Neutrophil (primary cell): ENCODE measurements at regions not wholly inside any gene's neighbourhood (a gene's known extent, or its start where the extent isn't known, plus 50 kb on each side); places are given as distances from the start of the nearest gene placed in this dataset.

Experiments
- H3K27ac ChIP-seq: fragments of 200-600 bp; sonication (generic); 2 replicates; pipeline ENCODE4 v1.5.1; 2016; ENCODE audit warnings: mild to moderate bottlenecking, moderate library complexity
- H3K27me3 ChIP-seq: fragments of 200-600 bp; sonication (generic); 2 replicates; pipeline ENCODE4 v1.6.0; 2016; ENCODE audit warnings: mild to moderate bottlenecking
- H3K36me3 ChIP-seq: fragments of 200-600 bp; sonication (generic); 2 replicates; pipeline ENCODE4 v1.5.1; 2017
- H3K4me1 ChIP-seq, 2 experiments: fragments of 200-600 bp in 1 of 2; sonication (generic) in 1 of 2; 1 replicate in 1 of 2; 2 replicates in 1 of 2; pipeline versions ENCODE4 v1.5.1 to v1.6.1; 2013 to 2016; ENCODE audit warnings: low read depth in 1 of 2, low read length in 1 of 2, mild to moderate bottlenecking in 1 of 2, moderate library complexity in 1 of 2; ENCODE audit not compliant: control insufficient read depth in 1 of 2, insufficient read depth in 1 of 2
- H3K4me3 ChIP-seq, 2 experiments: fragments of 200-600 bp in 1 of 2; sonication (generic) in 1 of 2; 1 replicate in 1 of 2; 2 replicates in 1 of 2; pipeline ENCODE4 v1.5.1; 2013 to 2016; ENCODE audit warnings: low read depth in 1 of 2, low read length in 1 of 2, mild to moderate bottlenecking in 1 of 2, moderate library complexity in 1 of 2
- H3K9me3 ChIP-seq: fragments of 200-600 bp; sonication (generic); 2 replicates; pipeline ENCODE4 v1.5.1; 2016
- CTCF ChIP-seq: fragments of 200-600 bp; sonication (generic); IDR thresholded peaks from 2 replicates; pipeline ENCODE4 v1.5.1; 2016; ENCODE audit warnings: antibody characterized with exemption

DNA sequence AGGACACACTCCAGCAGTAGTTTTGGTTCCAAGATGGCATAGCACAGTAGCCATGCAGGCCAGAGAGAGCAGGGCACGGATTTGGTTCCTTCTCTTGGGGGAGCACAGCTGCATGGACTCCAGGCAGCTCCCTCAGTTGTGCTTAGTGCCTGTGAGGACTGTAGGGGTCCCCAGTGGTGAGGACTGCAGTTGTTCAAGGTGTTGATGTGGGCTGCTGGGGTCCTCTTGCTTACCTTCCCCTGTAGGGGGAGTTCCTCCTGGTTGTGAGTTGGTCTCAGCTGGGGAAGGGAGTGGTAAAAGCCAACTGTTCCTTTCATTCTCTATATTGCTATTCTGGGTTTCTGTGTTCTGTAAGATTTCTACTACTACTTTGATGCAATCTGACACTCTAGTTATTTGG lies 606.5 kb downstream of the MAGEB5 start:
- no peak for TF ChIP-seq CTCF
- Histone ChIP-seq H3K4me1 (no peaks in the 10 kb centered on the region), H3K36me3 (no peaks in the 10 kb centered on the region), H3K27ac (no peak overlapping the region), H3K27me3 (no peaks in the 10 kb centered on the region), H3K9me3 (no peaks in the 10 kb centered on the region), H3K4me3 (no peak overlapping the region)

- Histone ChIP-seq H3K27me3 (no peaks in the 10 kb centered on the region), H3K36me3 (no peaks in the 10 kb centered on the region), H3K27ac (no peak overlapping the region), H3K4me1 (no peaks in the 10 kb centered on the region), H3K4me3 (no peak overlapping the region), H3K9me3 (no peaks in the 10 kb centered on the region)
- no peak for TF ChIP-seq CTCF
Observed at GRCh38 chrX:26789751-26790150, 573.8 kb downstream of the MAGEB5 start.

DNA sequence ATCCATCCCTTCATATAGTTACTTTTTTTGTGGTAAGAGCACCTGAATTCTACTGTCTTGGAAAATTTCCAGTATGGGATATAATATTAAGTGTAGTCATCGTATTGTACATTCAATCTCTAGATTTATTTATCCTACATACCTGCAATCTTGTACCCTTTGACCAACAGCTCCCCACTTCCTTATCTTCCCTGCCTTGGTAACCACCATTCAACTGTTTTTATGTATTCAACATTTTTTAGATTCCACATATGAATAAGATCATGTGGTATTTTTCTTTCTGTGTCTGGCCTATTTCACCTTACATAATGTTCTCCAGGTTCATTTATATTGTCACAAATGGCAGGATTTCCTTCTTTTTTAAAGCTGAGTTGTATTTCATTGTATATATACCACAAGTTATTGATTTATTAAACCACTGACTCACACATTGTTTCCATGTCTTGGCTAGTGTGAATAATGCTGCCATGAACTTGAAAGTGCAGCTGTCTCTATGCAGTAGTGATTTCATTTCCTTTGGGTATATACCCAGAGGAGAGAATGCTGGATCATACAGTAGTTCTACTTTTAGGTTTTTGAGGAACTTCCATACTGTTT lies 572.5 kb downstream of the MAGEB5 start:
- no peaks in the 10 kb centered on the region for H3K36me3 ChIP-seq

DNA sequence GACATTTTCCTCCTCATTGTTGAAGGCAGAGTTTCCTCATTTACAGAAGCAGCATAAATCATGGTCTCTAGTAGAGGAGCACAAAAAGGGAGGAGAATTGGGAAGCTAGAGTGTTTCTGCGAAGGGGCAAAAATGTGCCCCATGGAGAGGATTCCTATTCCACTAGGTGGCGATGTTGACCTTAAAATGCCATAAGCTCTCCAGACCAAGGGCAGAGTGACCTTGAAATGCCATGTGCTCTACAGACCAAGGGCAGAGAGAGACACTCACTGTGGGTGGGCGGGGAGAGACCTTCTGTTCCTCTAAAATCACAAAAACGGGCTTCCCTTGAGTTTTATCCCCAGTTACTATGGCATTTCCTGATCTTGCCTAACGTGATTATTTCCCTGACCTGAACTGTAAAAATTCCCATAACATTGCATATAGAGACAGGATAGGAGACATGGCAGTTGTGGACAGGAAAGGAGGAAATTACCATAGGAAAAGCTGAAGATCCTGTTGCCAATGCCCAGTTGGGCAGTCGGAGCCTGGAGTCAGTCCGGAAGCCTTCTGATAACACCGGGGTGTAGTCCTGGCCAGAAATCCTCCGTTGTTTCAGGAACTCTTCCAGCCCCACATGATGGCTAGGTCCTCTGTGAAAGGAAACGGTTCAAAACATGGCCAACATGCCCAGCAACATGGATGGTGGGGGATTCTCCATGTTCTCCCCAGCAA lies 567.7 kb downstream of the MAGEB5 start:
- no peak for TF ChIP-seq CTCF
- H3K27me3 ChIP-seq = no peaks in the 10 kb centered on the region
- no peaks in the 10 kb centered on the region for H3K9me3 ChIP-seq
- H3K4me1 ChIP-seq = no peaks in the 10 kb centered on the region
- H3K27ac ChIP-seq = no peak overlapping the region
- H3K4me3 ChIP-seq = no peak overlapping the region
- H3K36me3 ChIP-seq = no peaks in the 10 kb centered on the region

More for the DNA sequence above, 572.5 kb downstream of the MAGEB5 start:
- no peak overlapping the region for H3K27ac ChIP-seq
- no peaks in the 10 kb centered on the region for H3K9me3 ChIP-seq
- H3K4me1 ChIP-seq = no peaks in the 10 kb centered on the region
- no peaks in the 10 kb centered on the region for H3K27me3 ChIP-seq
- no peak for TF ChIP-seq CTCF
- H3K4me3 ChIP-seq = no peak overlapping the region

GRCh38 chrX:26778320-26778888 lies 562.4 kb downstream of the MAGEB5 start:
- Histone ChIP-seq H3K9me3 (no peaks in the 10 kb centered on the region), H3K4me1 (no peaks in the 10 kb centered on the region), H3K27ac (no peak overlapping the region), H3K27me3 (no peaks in the 10 kb centered on the region), H3K36me3 (no peaks in the 10 kb centered on the region), H3K4me3 (no peak overlapping the region)
- TF ChIP-seq CTCF = no peak
